ENCODE measurements at regions not wholly inside any gene's neighbourhood (a gene's known extent, or its start where the extent isn't known, plus 50 kb on each side); places are given as distances from the start of the nearest gene placed in this dataset.

- Mint-ChIP-seq H3K36me3 (ENCODE audit: insufficient read depth, unreplicated experiment) (no peaks in the 10 kb centered on the region), H3K4me1 (ENCODE audit: low read depth, unreplicated experiment) (peaks cover 13% of the 10 kb centered on the region), H3K4me3 (ENCODE audit: low read depth, unreplicated experiment) (no peak overlapping the region), H3K9me3 (ENCODE audit: low read depth, unreplicated experiment) (no peaks in the 10 kb centered on the region), H3K27me3 (ENCODE audit: unreplicated experiment) (peaks cover 13% of the 10 kb centered on the region), H3K27ac (ENCODE audit: unreplicated experiment) (no peak overlapping the region)
- intact Hi-C loops (cut with micrococcal nuclease; ENCODE audit: unreplicated experiment): no loop called here
- no peak for DNase-seq
- CTCF ChIA-PET: no interaction called here
- TF ChIP-seq CTCF (IDR thresholded peaks at IDR 0.05; ENCODE audit: unreplicated experiment): no peak
- no TSS peak for BruUV-seq (replicated peaks)
Observed at GRCh38 chr2:204279819-204280218, 265.5 kb upstream of the PARD3B start.

GRCh38 chr2:204280262-204280668 is 265.0 kb upstream of the PARD3B start:
- Mint-ChIP-seq H3K27me3 (ENCODE audit: unreplicated experiment) (peaks cover 11% of the 10 kb centered on the region), H3K27ac (ENCODE audit: unreplicated experiment) (no peak overlapping the region), H3K9me3 (ENCODE audit: low read depth, unreplicated experiment) (no peaks in the 10 kb centered on the region), H3K36me3 (ENCODE audit: insufficient read depth, unreplicated experiment) (no peaks in the 10 kb centered on the region), H3K4me1 (ENCODE audit: low read depth, unreplicated experiment) (peaks cover 13% of the 10 kb centered on the region), H3K4me3 (ENCODE audit: low read depth, unreplicated experiment) (no peak overlapping the region)
- intact Hi-C loops (cut with micrococcal nuclease; ENCODE audit: unreplicated experiment): no loop called here
- no peak for DNase-seq
- BruUV-seq (replicated peaks): no TSS peak
- CTCF ChIA-PET: no interaction called here
- TF ChIP-seq CTCF (IDR thresholded peaks at IDR 0.05; ENCODE audit: unreplicated experiment): no peak

GRCh38 chr2:204282081-204282480 is 263.2 kb upstream of the PARD3B start:
- H3K9me3 Mint-ChIP-seq (ENCODE audit: low read depth, unreplicated experiment): no peaks in the 10 kb centered on the region
- no peaks in the 10 kb centered on the region for H3K27me3 Mint-ChIP-seq (ENCODE audit: unreplicated experiment)
- no peak overlapping the region for H3K27ac Mint-ChIP-seq (ENCODE audit: unreplicated experiment)
- DNase-seq: no peak
- peaks cover 13% of the 10 kb centered on the region for H3K4me1 Mint-ChIP-seq (ENCODE audit: low read depth, unreplicated experiment)
- no peak overlapping the region for H3K4me3 Mint-ChIP-seq (ENCODE audit: low read depth, unreplicated experiment)
- BruUV-seq (replicated peaks): no TSS peak
- intact Hi-C loops (cut with micrococcal nuclease; ENCODE audit: unreplicated experiment): no loop called here
- no peak for TF ChIP-seq CTCF (IDR thresholded peaks at IDR 0.05; ENCODE audit: unreplicated experiment)
- H3K36me3 Mint-ChIP-seq (ENCODE audit: insufficient read depth, unreplicated experiment): no peaks in the 10 kb centered on the region
- CTCF ChIA-PET: interaction anchor here (0.9 kb wide), 1 partner anchor 137 kb away, joined by 3 read pairs; no protein-coding TSS in a partner anchor

DNA sequence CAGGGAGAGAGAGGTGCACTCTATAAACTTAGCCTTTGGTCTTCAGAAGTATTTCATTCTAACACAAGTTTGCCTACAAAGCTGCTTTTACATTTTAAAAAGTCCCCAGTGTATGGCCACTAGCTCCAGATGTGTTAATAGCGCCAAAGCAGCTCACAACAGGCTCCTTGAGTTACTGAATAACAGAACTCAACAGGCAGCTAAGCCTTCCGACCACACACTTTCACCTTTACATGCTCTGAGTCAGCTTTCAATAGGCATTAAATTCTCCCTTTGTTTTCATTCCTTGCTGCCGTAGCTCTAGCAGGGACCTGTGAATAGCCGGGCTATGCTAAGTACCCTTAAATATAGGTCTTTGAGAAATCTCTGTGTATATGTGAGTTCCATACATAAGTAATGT is 262.8 kb upstream of the PARD3B start:
- H3K9me3 Mint-ChIP-seq (ENCODE audit: low read depth, unreplicated experiment): no peaks in the 10 kb centered on the region
- no peaks in the 10 kb centered on the region for H3K27me3 Mint-ChIP-seq (ENCODE audit: unreplicated experiment)
- H3K4me1 Mint-ChIP-seq (ENCODE audit: low read depth, unreplicated experiment): peaks cover 13% of the 10 kb centered on the region
- DNase-seq: peak; percentile 34
- no peak overlapping the region for H3K4me3 Mint-ChIP-seq (ENCODE audit: low read depth, unreplicated experiment)
- CTCF ChIA-PET: interaction anchor here (0.6 to 0.9 kb wide), 2 partner anchors 137 to 1395 kb away, joined by 3 read pairs; no protein-coding TSS in a partner anchor
- intact Hi-C loops (cut with micrococcal nuclease; ENCODE audit: unreplicated experiment): no loop called here
- no TSS peak for BruUV-seq (replicated peaks)
- H3K27ac Mint-ChIP-seq (ENCODE audit: unreplicated experiment): no peak overlapping the region
- no peak for TF ChIP-seq CTCF (IDR thresholded peaks at IDR 0.05; ENCODE audit: unreplicated experiment)
- H3K36me3 Mint-ChIP-seq (ENCODE audit: insufficient read depth, unreplicated experiment): no peaks in the 10 kb centered on the region
